ENCODE measurements at regions not wholly inside any gene's neighbourhood (a gene's known extent, or its start where the extent isn't known, plus 50 kb on each side); places are given as distances from the start of the nearest gene placed in this dataset.

GRCh38 chr21:35150562-35151226, 101.6 kb upstream of the RUNX1 start:
- TF ChIP-seq CTCF (IDR thresholded peaks at IDR 0.05) (no peak), MAFK (IDR thresholded peaks at IDR 0.05; ENCODE audit: partially characterized antibody) (no peak), POLR2A (IDR thresholded peaks at IDR 0.05; ENCODE audit: low read length) (no peak), BHLHE40 (IDR thresholded peaks at IDR 0.05; ENCODE audit: low read depth, low read length) (no peak), KDM5A (IDR thresholded peaks at IDR 0.05) (no peak), EHF (CRISPR knock-in tag; IDR thresholded peaks at IDR 0.05) (no peak), CBX8 (IDR thresholded peaks at IDR 0.05) (no peak), REST (IDR thresholded peaks at IDR 0.05) (no peak), RCOR1 (IDR thresholded peaks at IDR 0.05; ENCODE audit: low read depth, low read length) (no peak), EP300 (IDR thresholded peaks at IDR 0.05) (no peak), CEBPB (IDR thresholded peaks at IDR 0.05) (no peak), POLR2AphosphoS2 (conservative IDR thresholded peaks at IDR 0.05; ENCODE audit: low read length) (no peak), JUNB (IDR thresholded peaks at IDR 0.05) (no peak)

Measured in A549 (cell line).